GM10266 (cell line): ENCODE measurements at regions not wholly inside any gene's neighbourhood (a gene's known extent, or its start where the extent isn't known, plus 50 kb on each side); places are given as distances from the start of the nearest gene placed in this dataset.

ENCODE experiments used
- DNase-seq: peaks from one replicate; pipeline ENCODE4 v3.0.0; 2012; ENCODE audit errors: extremely low spot score
- CTCF ChIP-seq: IDR thresholded peaks from 2 replicates; pipeline ENCODE4 v1.5.1; 2012; ENCODE audit warnings: mild to moderate bottlenecking, low read depth; ENCODE audit not compliant: control insufficient read depth, insufficient read depth; ENCODE audit errors: missing control alignments

- DNase-seq: no peak
- TF ChIP-seq CTCF: no peak
These were observed 56.3 kb upstream of the SYT6 start for GRCh38 chr1:114209971-114210370.

- no peak for TF ChIP-seq CTCF
- no peak for DNase-seq
These were observed 55.0 kb upstream of the SYT6 start for GRCh38 chr1:114208714-114209113.

GRCh38 chr1:114208106-114208505, 54.4 kb upstream of the SYT6 start:
- DNase-seq: no peak
- no peak for TF ChIP-seq CTCF

- no peak for DNase-seq
- TF ChIP-seq CTCF: no peak
These were observed 54.0 kb upstream of the SYT6 start for GRCh38 chr1:114207635-114208034.

DNA sequence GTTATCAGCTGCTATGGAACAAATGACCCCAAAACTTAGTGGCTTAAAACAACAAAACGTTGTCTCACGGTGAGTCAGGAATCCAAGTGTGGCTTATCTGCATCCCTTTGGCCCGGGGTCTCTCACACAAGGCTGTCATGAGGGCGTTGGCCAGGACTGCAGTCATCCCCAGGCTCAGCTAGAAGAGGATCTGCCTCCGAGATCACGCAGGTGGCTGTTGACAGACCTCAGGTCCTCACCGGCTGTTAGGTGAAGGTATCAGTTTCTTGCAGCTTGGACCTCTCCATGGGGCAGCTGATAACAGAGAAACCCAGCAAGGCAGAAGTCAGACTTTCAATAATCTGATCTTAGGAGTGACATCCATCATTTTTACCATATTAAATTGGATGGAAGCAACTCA, 52.7 kb upstream of the SYT6 start:
- TF ChIP-seq CTCF: no peak
- no peak for DNase-seq

GRCh38 chr1:114203595-114204128, 50.0 kb upstream of the SYT6 start:
- no peak for DNase-seq
- no peak for TF ChIP-seq CTCF
